DMS79 (cell line): ENCODE measurements at regions not wholly inside any gene's neighbourhood (a gene's known extent, or its start where the extent isn't known, plus 50 kb on each side); places are given as distances from the start of the nearest gene placed in this dataset.
"Not testable (repeated sequence)": the region's sequence is repeated elsewhere in the genome, so short reads cannot be mapped to it uniquely, and the experiment has no call there.

Experiments
- DNase-seq: peaks from one replicate; lab custom pipeline; 2025; lab: John Stamatoyannopoulos, UW

DNA sequence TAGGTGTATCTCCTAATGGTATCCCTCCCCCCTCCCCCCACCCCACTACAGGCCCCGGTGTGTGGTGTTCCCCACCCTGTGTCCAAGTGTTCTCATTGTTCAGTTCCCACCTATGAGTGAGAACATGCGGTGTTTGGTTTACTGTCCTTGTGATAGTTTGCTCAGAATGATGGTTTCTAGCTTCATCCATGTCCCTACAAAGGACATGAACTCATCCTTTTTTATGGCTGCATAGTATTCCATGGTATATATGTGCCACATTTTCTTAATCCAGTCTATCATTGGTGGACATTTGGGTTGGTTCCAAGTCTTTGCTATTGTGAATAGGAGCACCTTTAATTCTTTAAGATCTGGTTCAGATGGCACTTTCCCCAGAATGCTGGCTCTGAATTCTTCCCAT, 58.5 kb upstream of the PTGFRN start:
- not testable (repeated sequence) for DNase-seq

DNA sequence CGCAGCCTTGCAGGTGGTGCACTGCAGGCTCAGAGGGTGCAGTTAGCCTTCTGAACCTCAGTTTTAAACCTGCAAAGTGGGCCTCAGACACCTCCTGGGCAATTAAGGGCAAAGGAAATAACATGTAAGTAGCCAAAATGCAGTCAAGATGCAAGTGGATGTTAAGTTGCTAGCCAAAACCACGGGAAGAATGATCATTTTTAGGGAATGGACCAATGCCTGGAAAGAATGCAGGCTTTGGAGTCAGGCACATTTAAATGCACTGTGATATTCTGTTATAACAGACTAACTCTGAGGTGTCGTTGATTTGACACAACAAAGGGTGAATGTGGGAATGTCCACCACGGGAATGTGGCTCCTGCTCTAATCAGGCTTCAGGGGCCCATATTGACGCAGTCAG, 57.9 kb upstream of the PTGFRN start:
- no peak for DNase-seq

DNA sequence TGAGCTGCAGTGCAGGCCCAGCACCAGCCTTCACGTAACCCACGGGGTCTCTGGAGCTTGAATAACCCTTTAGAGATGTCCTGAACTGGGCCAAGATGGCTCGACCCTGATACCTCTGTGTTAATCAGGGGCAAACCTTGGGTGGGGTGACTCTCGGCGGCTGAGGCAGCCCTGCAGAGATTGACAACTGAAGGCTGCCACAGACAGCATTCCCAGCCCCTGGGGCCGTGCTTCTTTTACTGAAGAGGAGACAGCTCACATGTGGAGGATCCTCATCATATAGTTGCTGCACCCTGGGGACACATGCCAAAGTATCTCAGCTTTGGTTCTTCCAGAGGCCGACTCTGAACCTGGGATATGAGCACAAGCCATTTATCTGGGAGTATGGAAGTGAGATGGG, 57.3 kb upstream of the PTGFRN start:
- DNase-seq: no peak

DNA sequence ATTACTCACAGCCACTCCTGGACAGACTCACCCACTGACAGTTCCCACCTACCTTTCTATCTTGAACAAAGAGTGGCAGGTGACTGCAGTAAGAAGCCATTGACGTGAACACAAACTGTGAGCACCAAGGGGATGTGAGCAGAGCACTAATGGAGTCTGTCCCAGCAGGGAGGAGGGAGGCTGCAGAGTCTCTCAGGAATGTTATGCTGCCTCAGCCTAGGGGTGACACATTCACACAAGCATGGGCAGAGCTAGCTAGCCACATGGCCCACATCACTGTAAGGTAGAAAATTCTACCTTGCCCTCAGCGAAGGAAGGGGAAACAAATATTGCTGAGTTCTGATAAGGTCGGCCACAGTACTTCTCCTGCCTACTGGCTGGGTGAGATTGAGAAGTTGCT, 56.8 kb upstream of the PTGFRN start:
- DNase-seq: no peak

DNA sequence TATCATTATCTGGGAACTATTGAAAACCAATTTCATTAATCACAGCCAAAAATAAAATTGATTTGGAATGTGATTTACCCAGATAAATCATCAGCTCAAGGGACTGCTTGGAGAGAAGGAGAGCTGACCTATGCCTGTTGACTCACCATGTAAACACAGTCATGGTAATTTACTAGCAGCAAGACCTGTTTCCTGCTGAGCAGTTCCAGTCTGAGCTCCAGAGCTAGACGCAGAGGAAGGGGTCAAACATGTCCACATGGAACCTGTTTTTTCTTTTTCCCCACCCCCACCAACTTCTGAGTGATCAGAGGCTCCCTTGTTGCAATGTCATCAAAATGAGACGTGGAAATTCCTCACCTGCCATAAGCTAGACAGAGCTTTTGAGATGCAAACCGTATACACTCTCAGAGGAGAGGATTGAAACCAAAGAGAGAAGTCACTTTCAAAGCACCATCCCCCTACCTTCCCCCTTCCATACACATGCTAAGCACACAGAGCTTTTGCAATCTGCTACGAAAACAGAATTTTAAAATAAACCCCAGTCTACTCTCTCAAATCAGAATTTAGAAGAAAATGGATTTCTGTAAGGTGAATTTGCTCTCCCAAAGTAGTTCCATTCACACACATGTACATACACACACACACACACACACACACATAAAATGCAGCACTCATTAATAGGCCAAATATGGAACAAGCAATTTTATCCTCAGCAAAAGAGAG, 55.9 kb upstream of the PTGFRN start:
- no peak for DNase-seq

DNA sequence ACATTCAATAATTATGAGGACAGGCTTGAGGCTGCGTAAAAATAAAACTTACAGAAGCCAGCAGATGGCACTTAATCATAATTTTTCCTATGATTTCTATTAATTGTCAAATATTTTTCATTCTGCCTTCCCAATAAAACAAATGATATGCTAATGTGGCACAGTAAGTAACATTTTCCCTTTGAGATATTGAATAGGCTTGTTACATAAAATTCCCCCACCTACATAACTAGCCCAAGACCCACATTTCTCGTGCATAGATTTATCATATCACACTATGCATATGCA, 55.4 kb upstream of the PTGFRN start:
- no peak for DNase-seq

DNA sequence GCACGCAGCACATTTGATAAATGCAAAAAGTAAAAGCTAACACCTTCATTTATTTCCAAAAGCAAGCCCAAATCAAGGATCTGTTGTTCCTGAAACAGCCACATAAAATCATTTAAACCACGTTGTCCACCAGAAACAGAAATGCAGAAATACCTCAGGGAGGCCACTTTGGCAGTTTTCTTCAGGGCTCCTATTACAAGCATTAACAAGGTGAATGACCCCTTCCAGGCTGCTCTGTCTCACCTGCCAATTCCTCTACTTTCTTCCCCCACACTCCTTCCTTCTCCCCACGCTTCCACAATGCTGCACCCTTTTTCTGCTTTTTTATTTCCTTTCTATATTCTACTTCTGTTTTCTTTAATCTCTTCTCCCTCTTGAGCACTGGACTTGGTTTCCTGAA, 55.0 kb upstream of the PTGFRN start:
- DNase-seq: no peak

DNA sequence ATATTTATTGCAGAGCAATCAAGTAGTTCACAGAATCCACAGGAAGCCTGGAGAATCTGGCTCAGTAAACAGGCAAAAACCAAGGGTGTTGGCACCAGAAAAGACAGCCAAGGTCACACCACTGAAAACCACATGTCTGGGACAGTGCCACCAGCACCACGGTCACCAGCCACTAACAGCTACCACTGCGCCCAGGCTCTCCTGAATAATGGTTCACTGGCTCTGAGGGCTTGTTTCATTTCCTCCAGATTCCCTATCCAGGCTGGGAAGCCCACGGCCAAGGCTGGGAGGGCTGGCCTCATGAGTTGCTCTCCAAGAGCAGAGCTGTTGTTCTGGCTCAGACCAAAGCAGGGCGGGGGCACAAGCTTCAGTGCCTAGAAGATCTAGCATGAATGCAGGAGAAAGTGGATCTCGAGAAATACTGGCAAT, 54.5 kb upstream of the PTGFRN start:
- DNase-seq: peak; percentile 55

DNA sequence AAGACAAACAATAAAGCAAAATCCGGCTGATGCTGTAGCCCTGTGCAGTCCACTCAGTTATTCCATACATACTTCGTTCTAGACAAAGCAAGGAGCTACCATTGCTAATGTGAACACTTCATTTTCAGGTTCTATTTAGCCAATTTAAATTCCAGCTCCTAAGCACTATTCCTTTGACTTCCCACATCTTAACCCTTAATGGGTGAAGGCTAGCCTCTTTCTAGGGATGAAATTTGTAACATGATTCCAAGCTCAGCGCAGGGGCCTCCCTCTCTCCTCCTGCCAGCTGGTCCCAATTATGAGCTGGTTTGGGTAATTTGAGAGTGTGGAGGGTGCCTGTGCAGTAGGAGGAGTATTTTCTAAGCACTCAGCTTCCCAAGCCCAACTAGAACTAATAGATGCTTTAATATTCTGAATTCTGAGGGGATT, 53.9 kb upstream of the PTGFRN start:
- peak; percentile 24 for DNase-seq

DNA sequence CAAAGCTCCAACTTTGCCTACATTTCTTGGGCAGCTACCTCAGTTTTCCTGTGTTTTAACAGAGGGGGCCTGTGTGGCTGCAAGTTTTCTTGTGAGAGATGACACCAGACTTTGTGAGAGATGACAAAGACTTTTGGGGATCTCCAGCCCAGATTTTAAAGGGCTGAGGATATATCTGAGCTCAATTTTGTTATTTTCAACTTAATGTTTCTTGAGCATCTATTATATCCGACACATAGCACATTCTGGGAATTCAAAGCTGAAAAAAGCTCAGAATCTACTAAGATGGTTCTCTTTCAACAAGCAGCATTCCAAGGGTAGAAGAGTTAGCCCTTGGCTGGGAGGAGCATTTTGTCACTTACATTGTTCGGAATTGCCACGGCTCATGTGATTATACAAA, 53.4 kb upstream of the PTGFRN start:
- DNase-seq: no peak

DNA sequence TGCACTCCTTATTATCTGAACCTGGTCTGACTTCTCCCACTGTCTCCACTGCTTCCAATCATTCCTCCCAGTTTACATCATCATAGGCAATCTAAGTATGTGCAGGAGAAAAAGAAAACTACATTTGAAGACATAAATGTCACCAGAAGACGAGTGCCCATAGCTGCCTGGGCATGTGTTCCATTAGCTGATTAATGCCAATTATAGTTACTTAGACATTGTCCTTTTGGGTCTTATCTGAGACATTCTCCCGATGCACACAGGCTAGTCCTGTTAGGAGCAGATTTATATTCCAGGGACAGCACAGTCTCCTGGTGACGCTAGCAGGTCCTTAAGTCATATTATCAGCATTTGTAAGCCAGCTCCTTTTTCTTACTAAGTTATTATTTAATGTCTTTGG, 52.6 kb upstream of the PTGFRN start:
- no peak for DNase-seq
